Prostate gland (tissue), 2 donors: ENCODE measurements at regions not wholly inside any gene's neighbourhood (a gene's known extent, or its start where the extent isn't known, plus 50 kb on each side); places are given as distances from the start of the nearest gene placed in this dataset.

Experiments
- POLR2A ChIP-seq: fragments of 450-650 bp; IDR thresholded peaks from one replicate; pipeline ENCODE4 v1.6.1; 2016; ENCODE audit warnings: antibody characterized with exemption, mild to moderate bottlenecking
- POLR2AphosphoS5 ChIP-seq: sonication (generic); formaldehyde crosslinking; IDR thresholded peaks from one replicate; pipeline ENCODE4 v1.6.1; 2017; ENCODE audit warnings: antibody characterized with exemption
- TF ChIP-seq, protein P1 (sequence below), 4 experiments: fragments of 200-600 bp in 2 of 4; fragments of 450-650 bp in 2 of 4; sonication (generic) in 2 of 4; IDR thresholded peaks; 1 replicate in 3 of 4; 2 replicates in 1 of 4; pipeline ENCODE4 v1.5.1; 2016 to 2019; ENCODE audit warnings: antibody characterized with exemption in 4 of 4, mild to moderate bottlenecking in 2 of 4, moderate library complexity in 2 of 4

DNA sequence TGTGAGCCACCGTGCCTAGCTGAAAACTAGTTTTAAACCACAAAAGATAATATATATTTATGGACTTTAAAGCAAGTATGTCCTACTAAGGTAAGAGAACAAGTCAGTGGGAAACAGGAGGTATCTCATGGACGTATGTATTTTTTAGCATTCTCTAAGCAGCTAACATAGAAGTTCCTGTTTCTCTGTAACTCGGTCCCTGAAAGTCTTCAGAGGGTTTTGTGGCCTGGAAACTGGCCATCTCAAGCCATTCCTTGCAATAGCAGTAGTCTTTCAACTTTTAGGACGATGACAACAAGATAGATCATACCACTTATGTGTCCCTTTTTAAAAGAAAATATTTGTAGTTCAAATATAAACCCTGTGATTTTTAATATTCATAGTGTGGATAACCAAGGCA, 95.6 kb upstream of the RALGAPA2 start:
- TF ChIP-seq, protein P1, sequence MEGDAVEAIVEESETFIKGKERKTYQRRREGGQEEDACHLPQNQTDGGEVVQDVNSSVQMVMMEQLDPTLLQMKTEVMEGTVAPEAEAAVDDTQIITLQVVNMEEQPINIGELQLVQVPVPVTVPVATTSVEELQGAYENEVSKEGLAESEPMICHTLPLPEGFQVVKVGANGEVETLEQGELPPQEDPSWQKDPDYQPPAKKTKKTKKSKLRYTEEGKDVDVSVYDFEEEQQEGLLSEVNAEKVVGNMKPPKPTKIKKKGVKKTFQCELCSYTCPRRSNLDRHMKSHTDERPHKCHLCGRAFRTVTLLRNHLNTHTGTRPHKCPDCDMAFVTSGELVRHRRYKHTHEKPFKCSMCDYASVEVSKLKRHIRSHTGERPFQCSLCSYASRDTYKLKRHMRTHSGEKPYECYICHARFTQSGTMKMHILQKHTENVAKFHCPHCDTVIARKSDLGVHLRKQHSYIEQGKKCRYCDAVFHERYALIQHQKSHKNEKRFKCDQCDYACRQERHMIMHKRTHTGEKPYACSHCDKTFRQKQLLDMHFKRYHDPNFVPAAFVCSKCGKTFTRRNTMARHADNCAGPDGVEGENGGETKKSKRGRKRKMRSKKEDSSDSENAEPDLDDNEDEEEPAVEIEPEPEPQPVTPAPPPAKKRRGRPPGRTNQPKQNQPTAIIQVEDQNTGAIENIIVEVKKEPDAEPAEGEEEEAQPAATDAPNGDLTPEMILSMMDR (IDR thresholded peaks at IDR 0.05) = no peak
- no peak for TF ChIP-seq POLR2AphosphoS5
- no peak for TF ChIP-seq POLR2A
